ENCODE measurements at regions not wholly inside any gene's neighbourhood (a gene's known extent, or its start where the extent isn't known, plus 50 kb on each side); places are given as distances from the start of the nearest gene placed in this dataset.

DNA sequence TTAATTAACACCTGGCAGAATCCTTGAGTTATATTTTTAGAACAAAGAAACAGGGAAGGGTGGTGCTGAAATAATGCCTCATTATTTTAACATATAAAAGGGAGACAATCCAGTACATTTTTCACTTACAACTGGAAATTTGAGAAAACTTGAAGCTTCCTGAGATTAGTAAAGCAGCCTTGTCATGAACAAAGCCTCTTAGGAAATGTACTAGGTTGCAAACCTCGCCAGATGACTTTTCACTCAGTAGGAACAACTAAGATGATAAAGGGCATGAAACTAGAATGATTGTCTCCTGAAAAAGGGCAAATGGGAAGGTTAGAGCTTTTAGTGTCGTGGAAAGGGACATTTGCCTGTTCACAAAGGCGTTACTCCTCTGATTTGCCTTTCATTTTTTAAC lies 289.6 kb downstream of the ETS1 start:
- DNase-seq: no peak

DNA sequence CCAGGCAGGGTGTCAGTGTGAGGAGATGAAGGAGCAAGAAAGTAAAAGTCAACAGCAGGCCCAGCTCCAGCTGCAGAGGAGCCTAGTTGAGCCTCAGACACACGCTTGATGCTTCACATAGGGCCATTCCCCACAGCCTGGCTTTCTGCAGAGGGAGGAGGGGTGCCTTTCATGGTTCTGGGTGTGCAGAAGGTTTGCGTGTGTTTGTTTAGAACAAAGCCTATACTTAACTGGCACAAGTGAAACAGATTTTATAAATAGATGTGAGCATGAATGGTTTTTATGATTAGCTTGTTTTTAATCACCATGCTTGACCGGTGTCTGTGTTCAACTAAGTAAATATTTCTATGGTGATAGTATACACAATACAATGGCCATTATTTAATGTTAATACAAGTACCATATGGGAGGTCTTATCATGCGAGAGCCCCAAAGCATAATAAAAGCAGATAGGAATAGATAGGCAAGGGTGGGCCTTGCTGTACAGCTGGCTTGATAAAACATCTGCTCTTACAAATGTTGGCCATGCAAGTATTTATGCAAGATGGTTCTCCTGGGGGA lies 290.2 kb downstream of the ETS1 start:
- peak; percentile 99 for DNase-seq

DNA sequence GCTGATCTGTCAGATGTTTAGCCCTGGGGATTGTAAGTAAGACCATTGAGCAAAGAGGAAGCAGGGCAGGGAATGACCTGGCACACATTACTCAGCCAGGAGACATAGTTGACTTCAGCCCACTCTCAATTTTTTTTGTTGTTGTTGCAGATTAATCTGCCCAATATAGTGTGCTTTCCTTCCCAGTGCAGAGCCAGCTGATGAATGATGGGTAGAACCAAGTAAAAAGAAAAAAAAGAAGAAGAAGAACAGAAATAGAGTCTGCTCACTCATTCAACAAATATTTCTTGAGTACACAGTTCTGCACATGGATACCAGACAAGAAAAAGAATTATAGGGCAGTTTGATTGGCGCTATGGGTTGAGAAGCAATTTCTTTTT lies 292.7 kb downstream of the ETS1 start:
- no peak for DNase-seq

DNA sequence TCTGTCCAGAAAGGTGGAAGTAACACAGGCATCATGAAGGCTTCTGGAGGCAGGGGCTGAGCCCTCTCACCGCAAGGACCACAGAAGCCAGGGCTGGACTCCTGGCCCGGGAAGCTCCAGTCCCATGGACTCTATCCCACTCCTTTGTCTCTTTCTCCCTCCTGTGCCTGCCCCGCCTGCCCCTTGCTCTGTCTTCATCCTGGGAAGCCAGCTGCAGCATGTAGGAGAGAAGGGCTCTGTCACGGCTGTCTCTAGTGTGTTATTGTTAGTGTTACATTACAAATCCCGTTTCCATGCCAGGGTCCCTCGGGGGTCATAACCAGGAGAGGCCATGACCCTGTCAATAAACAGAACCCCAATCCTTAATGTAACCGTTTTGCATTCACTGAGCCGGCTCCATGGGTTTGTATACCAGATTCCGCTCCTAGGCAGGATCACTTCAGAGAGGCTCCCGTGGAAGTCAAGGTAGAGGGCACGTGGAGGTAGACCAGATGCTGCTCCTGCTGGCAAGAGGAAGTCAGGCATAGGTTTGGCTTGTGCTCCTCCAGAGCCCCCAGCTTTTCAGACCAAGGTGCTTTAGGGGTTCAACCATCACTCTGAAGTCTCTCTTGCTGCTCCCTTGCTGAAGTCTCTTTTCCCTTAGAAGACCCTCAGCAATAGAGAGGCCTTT lies 293.2 kb downstream of the ETS1 start:
- DNase-seq: no peak

DNA sequence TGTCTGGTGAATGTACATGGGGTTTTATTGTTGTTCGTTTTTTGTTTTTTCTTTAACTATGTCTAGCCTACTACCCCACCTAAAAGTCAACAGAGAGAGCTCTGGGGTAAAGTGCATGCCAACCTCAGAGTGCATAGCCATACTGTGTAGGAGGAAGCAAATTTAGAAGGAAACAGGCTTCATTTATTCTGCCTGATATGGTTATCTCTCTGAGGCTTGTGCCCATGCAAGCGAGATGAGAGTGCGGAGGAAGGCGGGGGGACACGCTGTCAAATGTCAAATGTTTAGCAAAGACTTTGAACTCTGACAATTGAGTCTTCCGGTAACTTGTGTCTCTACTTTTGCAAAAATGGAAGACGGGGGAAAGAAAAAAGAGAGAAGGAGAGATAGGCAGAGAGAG lies 295.5 kb downstream of the ETS1 start:
- DNase-seq: no peak

DNA sequence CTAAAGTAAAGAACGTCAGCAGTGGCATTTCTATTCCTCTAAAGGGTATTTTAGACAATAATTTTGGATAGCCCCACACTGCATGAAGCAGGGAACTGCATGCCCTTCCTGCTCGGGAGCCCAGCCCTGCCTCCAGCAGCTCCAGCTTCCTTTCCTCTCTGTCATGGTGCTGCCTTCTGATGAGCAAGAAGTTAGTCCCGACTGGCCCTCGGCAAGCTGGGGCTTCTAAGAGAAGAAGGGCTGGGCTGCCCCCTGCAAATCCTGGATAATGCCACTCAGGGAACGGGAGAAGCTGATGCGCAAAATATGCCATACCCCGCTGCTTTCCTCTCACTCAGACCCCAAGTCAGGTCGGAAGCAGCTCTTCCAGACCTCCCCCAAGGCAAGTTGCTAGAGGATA lies 296.4 kb downstream of the ETS1 start:
- peak; percentile 8 for DNase-seq

DNA sequence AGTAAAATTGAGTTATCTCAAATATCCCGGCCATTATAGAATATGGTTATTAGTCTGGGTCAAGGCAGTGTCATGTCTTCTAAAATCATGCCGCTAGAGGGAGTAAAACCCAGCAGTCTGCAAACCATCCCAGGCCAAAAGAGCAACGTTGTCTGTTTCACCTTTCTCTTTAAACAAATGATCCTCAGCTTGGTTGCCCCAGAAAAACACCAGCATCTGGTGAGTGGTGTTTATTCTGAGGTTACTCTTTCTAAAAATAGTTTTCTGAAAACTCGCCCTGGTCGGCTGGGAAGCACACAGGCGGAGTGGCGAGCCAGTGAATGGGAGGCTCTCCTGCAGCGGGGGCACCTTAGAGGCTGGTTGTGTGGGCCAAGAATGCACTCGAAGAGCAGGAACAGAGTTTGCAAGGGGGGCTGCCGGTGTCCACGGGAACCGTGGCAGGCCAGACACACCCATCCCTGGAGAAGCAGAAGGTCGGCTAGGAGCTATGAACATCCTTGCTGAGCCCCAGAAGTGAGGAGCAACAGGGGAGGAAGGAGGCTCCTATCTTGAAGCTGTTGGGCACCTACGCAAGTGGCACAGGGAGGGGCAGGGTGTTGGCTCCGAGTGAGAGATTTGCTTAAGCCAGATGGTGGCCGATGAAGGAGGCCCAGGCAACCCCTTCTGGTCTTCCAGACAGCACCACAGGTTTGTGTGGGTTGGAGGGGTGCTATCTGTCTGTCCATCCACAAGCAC lies 297.1 kb downstream of the ETS1 start:
- peak; percentile 84 for DNase-seq

DNA sequence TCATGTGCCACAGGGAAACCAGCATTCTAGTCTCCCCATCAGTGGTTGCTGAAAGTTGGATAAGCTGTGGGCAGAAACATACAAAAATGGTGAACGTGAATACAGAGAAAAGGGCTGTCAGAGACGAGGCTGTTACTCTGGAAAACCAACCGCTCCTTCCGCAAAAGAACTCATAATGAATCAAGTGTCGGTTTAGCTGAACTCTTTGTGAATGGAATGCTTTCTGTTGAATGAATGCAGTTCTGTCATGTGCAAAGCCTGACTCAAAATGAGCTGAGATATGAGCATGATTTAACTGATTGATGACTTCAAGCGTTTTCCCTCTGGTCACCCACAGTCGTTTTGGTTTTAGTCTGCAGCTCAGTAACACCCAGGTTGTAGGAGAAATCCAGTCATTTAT lies 298.3 kb downstream of the ETS1 start:
- DNase-seq: no peak

DNA sequence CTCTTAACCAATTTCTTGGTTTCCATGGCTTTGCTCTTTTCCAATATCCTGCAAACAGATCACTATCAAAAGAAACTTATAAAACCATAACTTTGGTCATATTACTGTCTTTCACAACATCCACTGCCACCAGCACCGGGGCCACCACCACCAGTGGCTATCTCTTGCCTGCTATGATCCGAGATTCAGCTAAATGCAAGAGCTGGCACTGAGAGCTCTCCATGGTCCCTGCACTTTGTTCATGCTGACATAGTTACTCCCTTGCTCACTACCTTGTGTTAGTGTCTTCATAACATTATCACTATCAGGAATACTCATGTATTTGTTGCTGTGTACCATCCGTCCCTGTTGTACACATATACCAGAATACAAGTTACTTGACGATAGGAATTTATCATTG lies 299.0 kb downstream of the ETS1 start:
- DNase-seq: no peak

DNA sequence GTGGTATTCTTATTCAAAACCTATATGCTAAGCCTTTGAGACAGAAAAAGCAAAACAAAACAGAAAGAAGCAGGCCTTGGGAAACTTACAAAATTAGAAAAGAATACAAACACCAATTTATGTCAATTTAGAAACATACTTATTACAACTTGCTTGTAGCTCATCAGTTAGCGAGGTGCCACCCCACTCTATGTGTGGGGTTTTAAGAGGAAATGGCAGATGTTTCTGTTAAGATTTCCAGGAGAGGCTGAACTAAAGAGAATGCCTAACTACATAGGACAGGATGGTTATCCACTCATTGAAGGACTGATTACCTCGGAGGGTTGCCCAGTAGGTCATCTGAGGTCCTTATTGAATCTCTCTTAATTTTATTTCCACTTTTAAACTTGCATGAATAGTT lies 302.0 kb downstream of the ETS1 start:
- no peak for DNase-seq

DNA sequence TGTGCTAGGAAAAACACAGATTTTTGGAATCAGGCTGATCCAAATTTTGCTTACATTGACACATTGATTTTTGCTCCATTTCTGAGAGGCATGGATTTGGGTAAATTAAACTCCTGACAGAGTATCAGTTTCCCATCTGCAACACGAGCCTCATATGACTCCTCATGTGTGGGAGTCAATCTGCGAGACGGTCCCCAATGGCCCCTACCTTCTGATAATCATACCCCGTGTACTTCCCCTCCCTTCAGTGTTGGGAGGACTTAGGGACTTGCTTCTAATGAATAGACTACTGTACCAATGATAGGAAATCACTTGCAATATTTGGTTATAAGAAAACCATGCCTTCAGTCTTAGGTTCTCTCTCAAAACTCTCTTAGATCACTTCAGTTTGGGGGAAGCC lies 302.7 kb downstream of the ETS1 start:
- DNase-seq: no peak

DNA sequence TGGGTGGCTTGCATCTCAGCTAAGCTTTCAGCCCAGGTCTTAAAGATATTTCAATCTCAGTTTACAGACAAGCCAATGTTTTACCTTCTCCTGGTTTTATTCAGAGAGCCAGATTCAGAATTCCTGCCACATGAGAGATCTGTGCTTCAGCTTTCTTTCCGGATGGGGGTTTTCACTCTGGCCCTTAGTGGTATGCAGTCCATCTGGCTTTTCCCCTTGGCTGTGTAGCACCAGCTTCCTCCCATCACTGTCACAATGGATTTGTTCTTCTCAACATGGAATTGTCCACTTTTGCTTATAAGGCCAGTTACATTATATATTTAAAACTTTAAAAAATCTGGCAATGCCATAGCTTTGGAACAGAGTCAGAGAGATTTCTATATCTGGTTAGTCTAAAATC lies 303.9 kb downstream of the ETS1 start:
- DNase-seq: no peak

DNA sequence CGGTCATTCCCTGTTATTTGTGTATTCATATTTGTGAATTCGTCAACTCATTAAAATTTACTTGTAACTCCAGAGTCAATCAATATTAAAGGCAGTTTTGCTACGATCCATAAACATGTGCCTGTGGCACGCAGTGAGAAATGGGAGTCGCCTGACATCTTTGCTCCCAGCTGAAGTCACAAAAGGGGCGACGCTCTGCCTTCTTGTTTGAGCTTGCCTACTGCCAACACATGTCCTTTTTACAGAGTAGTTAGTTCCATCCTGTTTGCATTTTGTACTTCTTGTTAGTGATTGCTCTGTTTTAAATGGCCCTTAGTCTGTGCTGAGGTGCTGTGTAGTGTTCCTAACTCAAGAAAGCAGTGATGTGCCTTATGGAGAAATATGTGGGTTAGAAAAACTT lies 305.3 kb downstream of the ETS1 start:
- DNase-seq: no peak

DNA sequence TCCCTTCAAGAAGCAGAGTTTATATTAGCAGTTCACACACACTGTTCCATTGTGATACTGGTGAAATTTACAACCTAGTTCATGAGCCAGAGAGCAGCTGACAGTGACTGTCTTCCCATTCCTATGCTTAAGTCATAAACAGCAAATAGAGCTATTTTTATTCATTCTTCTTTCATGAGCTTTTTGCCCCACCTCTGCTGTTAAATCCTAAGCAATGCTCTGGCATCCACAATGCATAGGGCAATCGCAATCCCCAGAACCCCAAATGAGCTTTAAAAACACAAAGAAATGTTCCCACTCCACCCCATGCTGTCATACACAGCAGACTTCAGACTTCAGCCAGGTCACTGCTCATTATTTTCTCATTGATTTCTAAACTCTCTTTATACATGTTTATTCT lies 307.5 kb downstream of the ETS1 start:
- no peak for DNase-seq

DNA sequence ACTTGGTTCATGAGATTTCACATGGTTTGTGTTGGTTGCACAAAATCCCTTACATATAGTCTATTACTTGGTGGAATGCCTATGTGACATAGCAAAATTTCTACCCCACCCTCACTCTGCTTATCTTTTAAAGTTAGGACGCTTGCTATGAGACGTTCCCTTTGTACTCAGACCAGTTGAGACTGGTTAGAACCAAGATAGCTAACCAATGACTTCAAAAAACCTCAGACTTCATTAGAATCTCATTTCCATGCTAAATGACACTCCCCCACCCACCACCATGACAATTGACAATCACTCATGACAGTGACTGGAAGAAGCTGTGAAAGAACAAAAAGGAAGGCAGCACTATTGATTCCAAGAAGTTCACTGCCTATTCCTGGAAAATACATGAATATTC lies 313.6 kb downstream of the ETS1 start:
- DNase-seq: no peak

DNA sequence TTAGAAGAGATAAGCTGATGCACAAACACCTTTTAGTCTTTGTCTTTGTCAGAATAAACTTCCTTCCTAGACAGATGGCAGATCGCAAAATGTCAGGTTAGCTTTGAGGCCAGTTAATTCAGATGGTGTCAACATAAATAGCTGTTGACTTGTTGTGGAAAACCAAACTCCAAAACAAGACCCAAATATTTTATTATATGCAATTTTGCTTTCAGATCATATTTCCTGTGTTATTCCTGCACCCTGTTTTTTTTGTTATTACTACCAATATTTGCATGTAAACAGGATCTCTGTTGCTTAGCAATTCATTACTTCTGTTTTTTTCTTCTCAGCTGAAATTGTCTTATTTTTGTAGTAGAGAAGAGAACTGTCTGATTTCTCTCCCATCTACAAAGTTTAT lies 316.0 kb downstream of the ETS1 start:
- no peak for DNase-seq

DNA sequence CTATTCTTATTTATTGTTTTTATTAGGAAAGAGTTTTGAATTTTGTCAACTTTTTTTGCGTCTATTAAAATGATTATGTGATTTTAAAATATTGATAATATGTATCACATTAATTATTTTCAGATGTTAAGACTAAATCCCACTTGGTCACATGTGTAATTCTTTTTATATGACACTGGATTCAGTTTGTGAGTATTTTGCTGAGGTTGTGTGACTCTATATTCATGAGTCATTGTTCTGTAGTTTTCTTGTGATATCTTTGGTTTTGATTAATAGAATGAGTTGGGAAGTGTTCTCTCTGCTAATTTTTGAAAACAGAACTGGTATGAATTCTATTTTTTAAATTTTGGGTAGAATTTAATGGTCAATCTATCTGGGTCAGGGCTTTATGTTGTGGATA lies 317.9 kb downstream of the ETS1 start:
- DNase-seq: no peak

DNA sequence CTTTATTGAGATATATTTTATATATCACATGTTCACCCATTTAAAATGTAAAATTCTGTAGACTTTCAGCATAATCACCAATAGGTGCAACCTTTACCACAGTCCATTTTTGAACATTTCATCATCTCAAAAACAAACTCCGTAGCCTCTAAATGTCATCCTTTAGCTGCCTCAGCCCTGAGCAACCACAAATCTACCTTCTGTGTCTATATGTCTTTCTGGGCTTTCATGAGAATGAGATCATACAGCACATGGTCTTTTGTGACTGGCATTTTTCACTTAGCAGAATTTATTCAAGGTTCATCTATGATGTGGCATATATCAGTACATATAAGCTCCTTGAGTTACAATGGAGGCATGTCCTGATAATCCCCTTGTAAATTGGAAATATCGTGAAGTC lies 320.5 kb downstream of the ETS1 start:
- no peak for DNase-seq

DNA sequence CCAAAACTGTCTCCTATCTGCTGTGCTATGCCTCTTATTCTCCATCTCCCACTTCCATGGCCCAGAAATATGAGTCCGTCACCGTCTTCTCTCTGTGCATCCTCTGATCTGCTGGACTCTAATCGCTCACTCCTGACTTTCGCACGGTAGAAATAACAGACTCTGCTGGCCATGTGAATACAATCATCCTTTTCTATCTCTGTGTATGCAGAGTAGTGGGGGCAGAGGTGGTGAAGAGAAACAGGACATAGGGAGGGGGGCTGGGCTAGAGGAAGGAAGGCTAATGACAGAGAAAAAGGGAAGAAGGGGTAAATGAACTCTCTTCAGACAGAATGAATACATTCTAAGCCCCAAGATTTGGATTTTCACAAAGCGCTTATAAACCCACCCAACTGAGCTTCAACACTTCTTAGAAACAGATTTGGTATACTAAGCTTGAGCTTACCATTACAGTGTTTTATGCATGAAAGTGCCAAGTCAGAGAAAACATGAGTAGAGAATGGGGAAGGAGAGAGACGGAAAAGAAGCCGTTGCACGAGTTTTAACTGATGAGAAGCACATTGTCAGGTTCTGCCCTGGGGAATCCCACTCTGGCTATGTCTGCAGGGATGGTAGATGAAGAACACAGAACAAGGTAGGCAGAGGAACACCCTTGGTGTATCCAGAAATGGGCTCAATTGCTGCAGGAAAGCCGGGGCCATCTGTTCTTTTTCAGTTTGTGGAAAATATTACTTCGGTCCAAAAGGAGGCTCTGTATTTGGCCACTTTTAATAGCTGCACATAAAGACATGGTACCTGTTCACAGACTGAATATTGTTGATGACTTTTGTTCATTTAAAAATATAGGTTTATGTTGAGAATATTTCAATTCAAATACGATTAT lies 324.7 kb downstream of the ETS1 start:
- DNase-seq: no peak

DNA sequence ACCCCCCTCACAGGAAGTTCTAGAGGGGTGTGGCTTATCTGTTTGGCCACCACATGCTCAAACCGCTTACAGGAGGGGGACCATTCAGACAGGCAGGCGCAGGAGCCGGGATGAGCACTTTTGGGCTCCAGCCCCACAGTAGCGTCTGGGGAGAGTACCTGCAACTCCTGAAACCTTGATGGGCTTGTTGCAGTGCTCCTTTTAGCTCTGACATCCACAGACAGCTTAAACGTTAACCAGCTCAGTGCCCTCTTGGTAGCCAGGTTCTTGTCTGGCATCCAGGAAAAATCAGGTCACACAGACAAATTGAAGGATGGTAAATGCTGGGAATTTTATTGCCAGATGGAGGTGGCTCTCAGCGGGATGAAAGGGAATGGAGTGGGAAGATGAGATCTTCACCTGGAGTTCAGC lies 326.3 kb downstream of the ETS1 start:
- no peak for DNase-seq

DNA sequence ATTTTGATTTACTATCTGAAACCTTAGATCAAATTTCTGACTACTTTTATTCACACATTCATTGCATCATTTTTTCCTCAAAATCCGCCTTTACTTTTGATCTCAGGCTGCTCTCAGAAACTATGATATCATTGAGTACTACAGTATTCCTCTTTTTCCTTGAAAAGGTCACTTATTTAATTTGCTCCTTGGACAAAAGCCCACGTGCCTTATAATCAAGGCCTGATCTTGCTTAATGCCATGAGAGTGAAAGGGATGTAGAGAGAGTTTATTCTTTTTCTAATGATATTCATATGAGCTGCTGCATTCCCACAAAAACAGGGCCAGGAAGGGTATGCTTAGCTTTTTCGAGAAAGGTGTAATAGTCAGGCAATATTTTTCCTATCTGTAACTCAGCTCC lies 327.0 kb downstream of the ETS1 start:
- DNase-seq: no peak

DNA sequence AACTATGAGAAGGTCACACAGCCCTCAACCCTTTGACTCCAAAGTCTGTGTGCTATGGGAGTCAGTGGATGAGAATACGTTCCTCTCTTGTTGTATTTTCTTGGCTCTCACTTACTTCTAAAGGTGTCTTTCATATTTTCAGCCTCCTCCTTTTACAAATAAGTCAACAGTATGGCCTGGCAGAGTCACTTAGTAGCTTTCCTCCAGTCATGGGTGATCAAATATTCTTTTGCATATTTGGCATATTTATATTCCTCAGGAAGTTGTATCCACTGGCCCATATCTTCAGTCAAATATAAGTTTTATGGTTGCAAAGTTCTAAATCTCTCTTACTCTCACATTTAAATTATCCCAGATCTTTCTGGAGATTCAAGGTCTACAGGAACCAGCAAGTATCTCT lies 327.5 kb downstream of the ETS1 start:
- no peak for DNase-seq

DNA sequence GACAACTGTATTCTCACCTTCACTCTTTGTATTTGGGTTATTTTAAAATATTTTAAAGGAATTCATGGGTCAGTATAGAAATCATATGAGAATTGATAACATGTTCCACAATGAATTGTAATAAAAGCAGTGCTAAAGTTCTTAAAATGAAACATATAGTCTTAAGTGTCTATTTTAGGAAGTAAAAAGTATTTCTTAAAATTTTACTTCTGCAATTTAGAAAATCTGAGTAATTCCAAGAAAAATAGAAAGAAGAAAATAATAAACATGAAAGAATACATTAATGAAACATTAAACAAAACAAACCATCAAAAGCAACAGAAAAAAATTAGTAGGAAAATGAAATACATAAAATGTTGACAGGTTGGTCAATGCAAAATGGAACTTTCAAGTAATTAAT lies 332.4 kb downstream of the ETS1 start:
- DNase-seq: no peak

DNA sequence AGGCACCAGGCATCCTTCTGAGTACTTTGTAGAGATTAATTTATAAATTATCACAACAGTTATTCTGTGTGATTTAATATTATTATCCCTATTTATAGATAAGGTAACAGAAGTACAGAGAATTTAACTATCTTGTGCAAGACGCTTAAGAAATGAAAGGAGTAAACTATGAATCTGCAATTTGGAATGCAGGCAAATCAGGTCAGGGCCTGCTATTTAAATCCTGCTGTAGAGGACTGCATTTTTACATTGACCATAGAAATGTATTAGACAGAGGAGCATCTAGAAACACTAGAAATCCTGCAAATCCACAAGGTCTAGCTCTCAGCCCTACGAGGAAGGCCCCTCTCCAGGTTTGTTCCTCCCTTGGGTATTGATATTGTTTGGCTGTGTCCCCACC lies 336.2 kb downstream of the ETS1 start:
- DNase-seq: no peak

Measured in NCI-H146 (cell line).